Lung (tissue), 11 donors: ENCODE measurements at regions not wholly inside any gene's neighbourhood (a gene's known extent, or its start where the extent isn't known, plus 50 kb on each side); places are given as distances from the start of the nearest gene placed in this dataset.
"Not testable (repeated sequence)": the region's sequence is repeated elsewhere in the genome, so short reads cannot be mapped to it uniquely, and the experiment has no call there.

Experiments used
- ATAC-seq: fragments of 200-7000 bp; cut with Tn5 transposase; one replicate; pipeline ENCODE4 v1.9.1; 2020; ENCODE audit warnings: moderate number of reproducible peaks; ENCODE audit not compliant: insufficient read depth, low FRiP score
- DNase-seq, 3 donors: peaks; one replicate each; pipeline ENCODE4 v3.0.0-alpha.2; 2013 to 2017
- H3K27ac ChIP-seq, 2 donors: one replicate each; pipeline ENCODE4 v1.5.1; 2013; ENCODE audit warnings: mild to moderate bottlenecking in 2 of 2, moderate library complexity in 2 of 2, control low read depth in 1 of 2, inconsistent platforms in 1 of 2, low read depth in 1 of 2, low read length in 1 of 2
- H3K27me3 ChIP-seq, 3 donors: one replicate each; pipeline ENCODE4 v1.5.1; 2013; ENCODE audit warnings: low read length in 2 of 3; ENCODE audit not compliant: control insufficient read depth in 3 of 3, insufficient read depth in 3 of 3
- H3K36me3 ChIP-seq, 4 donors: one replicate each; pipeline ENCODE4 v1.5.1; 2013; ENCODE audit warnings: low read length in 4 of 4, mild to moderate bottlenecking in 1 of 4, moderate library complexity in 1 of 4; ENCODE audit not compliant: control insufficient read depth in 4 of 4, insufficient read depth in 4 of 4
- H3K4me1 ChIP-seq, 5 donors: one replicate each; pipeline ENCODE4 v1.5.1; 2013; ENCODE audit warnings: low read length in 5 of 5, mild to moderate bottlenecking in 2 of 5, moderate library complexity in 1 of 5; ENCODE audit not compliant: control insufficient read depth in 5 of 5, insufficient read depth in 5 of 5
- H3K4me3 ChIP-seq: one replicate; pipeline ENCODE4 v1.5.1; 2013; ENCODE audit warnings: mild to moderate bottlenecking, control low read depth, moderate library complexity
- H3K9ac ChIP-seq, 2 donors: one replicate each; pipeline ENCODE4 v1.5.1; 2013; ENCODE audit warnings: low read length in 2 of 2, control low read depth in 1 of 2; ENCODE audit not compliant: insufficient read depth in 1 of 2
- H3K9me3 ChIP-seq, 4 donors: one replicate each; pipeline ENCODE4 v1.5.1; 2013; ENCODE audit warnings: low read length in 3 of 4, mild to moderate bottlenecking in 1 of 4, moderate library complexity in 1 of 4; ENCODE audit not compliant: control insufficient read depth in 4 of 4, insufficient read depth in 3 of 4
- CTCF ChIP-seq: IDR thresholded peaks from 2 replicates; pipeline ENCODE4 v1.5.1; 2012; ENCODE audit warnings: mild to moderate bottlenecking; ENCODE audit errors: control extremely low read depth, extremely low read depth
- WGBS, 2 donors: extraction: QIAGEN DNeasy Blood & Tissue Kit; methylation state at CpG; one replicate each; pipeline ENCODE4 v1.1.7; 2013; 5-methylcytosine and 5-hydroxymethylcytosine counted together
- donor health status: control.
- donor health status: control.
- donor health status: Bipolar disorder and iron deficiency.
- donor health status: healthy.
- donor health status: DM: yes; HTN: yes; CAD: no.

GRCh38 chr3:197363553-197364409 lies 65.4 kb upstream of the DLG1 start:
- DNase-seq (no peak), ATAC-seq (no peak)

GRCh38 chr3:197362081-197362480 lies 63.7 kb upstream of the DLG1 start:
- Histone ChIP-seq H3K4me1 (peaks cover 0 to 19% (median 3%) of the 10 kb centered on the region in 5 donors), H3K36me3 (no peaks in the 10 kb centered on the region), H3K27ac (no peak overlapping the region), H3K9ac (no peak overlapping the region), H3K4me3 (no peak overlapping the region), H3K9me3 (peaks cover 0 to 3% (median 1%) of the 10 kb centered on the region in 4 donors), H3K27me3 (no peaks in the 10 kb centered on the region)
- no peak for TF ChIP-seq CTCF
- DNase-seq (peak in 1 of 3 donors; percentile 38), ATAC-seq (no peak)
- WGBS, 2 donors, result 66 to 75% methylated on average over 2 of the region's 2 CpGs

More at GRCh38 chr3:197363553-197364409, 65.4 kb upstream of the DLG1 start:
- H3K4me1 ChIP-seq, result peaks cover 0 to 24% (median 3%) of the 10 kb centered on the region in 5 donors
- H3K9ac ChIP-seq, result no peak overlapping the region
- no peak for TF ChIP-seq CTCF
- H3K36me3 ChIP-seq, result no peaks in the 10 kb centered on the region
- peaks cover 0 to 3% (median 1%) of the 10 kb centered on the region in 4 donors for H3K9me3 ChIP-seq
- H3K4me3 ChIP-seq, result no peak overlapping the region
- 73 to 77% methylated on average over 14 of the region's 14 CpGs for WGBS, 2 donors
- H3K27me3 ChIP-seq, result no peaks in the 10 kb centered on the region
- H3K27ac ChIP-seq, result no peak overlapping the region

GRCh38 chr3:197360095-197360494 lies 61.7 kb upstream of the DLG1 start:
- WGBS, 2 donors, result 96 to 98% methylated on average over 3 of the region's 3 CpGs
- H3K9me3 ChIP-seq, H3K27me3 ChIP-seq, ATAC-seq, DNase-seq, H3K4me3 ChIP-seq, H3K9ac ChIP-seq, H3K27ac ChIP-seq, H3K36me3 ChIP-seq: not testable (repeated sequence)
- peaks cover 0 to 15% (median 5%) of the 10 kb centered on the region in 5 donors for H3K4me1 ChIP-seq

- H3K36me3 ChIP-seq, H3K9ac ChIP-seq, H3K9me3 ChIP-seq: not testable (repeated sequence)
Observed at GRCh38 chr3:197359476-197359875, 61.1 kb upstream of the DLG1 start.

More at GRCh38 chr3:197359476-197359875, 61.1 kb upstream of the DLG1 start:
- ATAC-seq, H3K27me3 ChIP-seq, H3K27ac ChIP-seq, DNase-seq, H3K4me3 ChIP-seq: not testable (repeated sequence)
- H3K4me1 ChIP-seq, result peaks cover 0 to 15% (median 6%) of the 10 kb centered on the region in 5 donors
- WGBS, 2 donors, result 94% methylated on average over 3 of the region's 3 CpGs
